WTC11 (cell line): ENCODE measurements at regions not wholly inside any gene's neighbourhood (a gene's known extent, or its start where the extent isn't known, plus 50 kb on each side); places are given as distances from the start of the nearest gene placed in this dataset.

ENCODE experiments used
- ATAC-seq: fragments of 200-7000 bp; cut with Tn5 transposase; 2 replicates; pipeline ENCODE4 v1.10.0; 2021; ENCODE audit warnings: mild to moderate bottlenecking, moderate library complexity
- CTCF ChIA-PET: fragments of 300-600 bp; sonication (Branson Sonifier 250); formaldehyde crosslinking; loops from one replicate; lab custom pipeline; 2021; ENCODE audit warnings: antibody characterized with exemption; lab: Charles Lee
- POLR2A ChIA-PET: fragments of 350-600 bp; sonication (Branson Sonifier 250); formaldehyde crosslinking; loops from one replicate; lab custom pipeline; 2021; ENCODE audit warnings: antibody characterized with exemption; lab: Charles Lee
- DNase-seq: peaks from one replicate; pipeline ENCODE4 v3.0.0; 2021; ENCODE audit warnings: low spot score
- H3K27ac Mint-ChIP-seq: 2 replicates; pipeline ENCODE4 v1.8.0; 2021; ENCODE audit warnings: mixed read lengths
- H3K27me3 Mint-ChIP-seq: 2 replicates; pipeline ENCODE4 v1.8.0; 2021; ENCODE audit warnings: low read depth, mild to moderate bottlenecking, moderate library complexity, mixed read lengths
- H3K36me3 Mint-ChIP-seq: 2 replicates; pipeline ENCODE4 v1.8.0; 2021; ENCODE audit warnings: mixed read lengths
- H3K4me1 Mint-ChIP-seq: 2 replicates; pipeline ENCODE4 v1.8.0; 2022; ENCODE audit warnings: mixed read lengths
- H3K4me3 Mint-ChIP-seq: 2 replicates; pipeline ENCODE4 v1.8.0; 2021; ENCODE audit warnings: mild to moderate bottlenecking, moderate library complexity, mixed read lengths
- H3K9me3 Mint-ChIP-seq: 2 replicates; pipeline ENCODE4 v1.8.0; 2021; ENCODE audit warnings: mixed read lengths
- AR ChIP-seq: fragments of 250-450 bp; sonication (Bioruptor Pico); IDR thresholded peaks from 2 replicates; pipeline ENCODE4 v1.9.0; 2021; ENCODE audit warnings: mild to moderate bottlenecking
- ATF1 ChIP-seq: sonication (generic); formaldehyde crosslinking; IDR thresholded peaks from 2 replicates; pipeline ENCODE4 v1.8.1; 2023; ENCODE audit warnings: mild to moderate bottlenecking, moderate library complexity, missing genetic modification reagents
- ATF3 ChIP-seq: sonication (generic); formaldehyde crosslinking; conservative IDR thresholded peaks from 2 replicates; pipeline ENCODE4 v1.8.1; 2022; ENCODE audit warnings: mild to moderate bottlenecking, missing genetic modification reagents
- CREB1 ChIP-seq: sonication (generic); formaldehyde crosslinking; IDR thresholded peaks from 2 replicates; pipeline ENCODE4 v1.8.0; 2023; ENCODE audit warnings: mild to moderate bottlenecking, missing genetic modification reagents
- E2F5 ChIP-seq: sonication (generic); formaldehyde crosslinking; IDR thresholded peaks from 2 replicates; pipeline ENCODE4 v1.8.1; 2022; ENCODE audit warnings: mild to moderate bottlenecking, moderate library complexity, missing genetic modification reagents
- EMX1 ChIP-seq: fragments of 250-450 bp; sonication (Bioruptor Pico); IDR thresholded peaks from 2 replicates; pipeline ENCODE4 v1.8.0; 2021; ENCODE audit warnings: mild to moderate bottlenecking
- FOXP1 ChIP-seq: sonication (generic); formaldehyde crosslinking; IDR thresholded peaks from 2 replicates; pipeline ENCODE4 v1.8.0; 2022; ENCODE audit warnings: missing genetic modification reagents, mild to moderate bottlenecking, moderate library complexity, borderline replicate concordance
- GABPB1 ChIP-seq: sonication (generic); formaldehyde crosslinking; IDR thresholded peaks from 2 replicates; pipeline ENCODE4 v1.8.1; 2023; ENCODE audit warnings: mild to moderate bottlenecking, missing genetic modification reagents
- GTF2I ChIP-seq: fragments of 250-450 bp; sonication (Bioruptor Pico); conservative IDR thresholded peaks from 2 replicates; pipeline ENCODE4 v1.4.0; 2021; ENCODE audit warnings: mild to moderate bottlenecking
- IRF1 ChIP-seq: sonication (generic); formaldehyde crosslinking; IDR thresholded peaks from 2 replicates; pipeline ENCODE4 v1.8.0; 2023; ENCODE audit warnings: missing genetic modification reagents
- KAT7 ChIP-seq: sonication (generic); formaldehyde crosslinking; IDR thresholded peaks from 2 replicates; pipeline ENCODE4 v1.8.1; 2023; ENCODE audit warnings: missing genetic modification reagents, mild to moderate bottlenecking, borderline replicate concordance
- MAX ChIP-seq: sonication (generic); formaldehyde crosslinking; IDR thresholded peaks from 2 replicates; pipeline ENCODE4 v1.8.0; 2022; ENCODE audit warnings: mild to moderate bottlenecking, missing genetic modification reagents
- MYBL2 ChIP-seq: sonication (generic); formaldehyde crosslinking; IDR thresholded peaks from 2 replicates; pipeline ENCODE4 v1.8.1; 2023; ENCODE audit warnings: mild to moderate bottlenecking, moderate library complexity, missing genetic modification reagents
- NFYB ChIP-seq: sonication (generic); formaldehyde crosslinking; conservative IDR thresholded peaks from 2 replicates; pipeline ENCODE4 v1.8.0; 2022; ENCODE audit warnings: low read depth, missing genetic modification reagents
- SMAD3 ChIP-seq: sonication (generic); formaldehyde crosslinking; IDR thresholded peaks from 2 replicates; pipeline ENCODE4 v1.8.0; 2022; ENCODE audit warnings: missing genetic modification reagents, mild to moderate bottlenecking, borderline replicate concordance
- ZNF138 ChIP-seq: sonication (generic); formaldehyde crosslinking; conservative IDR thresholded peaks from 2 replicates; pipeline ENCODE4 v1.8.1; 2022; ENCODE audit warnings: mild to moderate bottlenecking, moderate library complexity, missing genetic modification reagents
- ZNF416 ChIP-seq: fragments of 250-450 bp; sonication (Bioruptor Pico); IDR thresholded peaks from 2 replicates; pipeline ENCODE4 v1.9.0; 2021; ENCODE audit warnings: mild to moderate bottlenecking, inconsistent platforms

- ATAC-seq (no peak), DNase-seq (no peak)
- Mint-ChIP-seq H3K27ac (no peak overlapping the region), H3K36me3 (no peaks in the 10 kb centered on the region), H3K27me3 (no peaks in the 10 kb centered on the region), H3K4me1 (peaks cover 5% of the 10 kb centered on the region), H3K9me3 (no peaks in the 10 kb centered on the region), H3K4me3 (no peak overlapping the region)
- CTCF ChIA-PET = no interaction called here
- POLR2A ChIA-PET = no interaction called here
- TF ChIP-seq ATF3 (CRISPR knock-in tag) (no peak), EMX1 (CRISPR knock-in tag) (no peak), SMAD3 (CRISPR knock-in tag) (no peak), E2F5 (CRISPR knock-in tag) (no peak), GTF2I (CRISPR knock-in tag) (no peak), KAT7 (CRISPR knock-in tag) (no peak), MYBL2 (no peak)
- TF ChIP-seq, all 79 proteins: peak for 0
Measured at GRCh38 chr10:33712825-33713224, 378.4 kb upstream of the NRP1 start.

- H3K4me1 Mint-ChIP-seq = peaks cover 17% of the 10 kb centered on the region
Measured at GRCh38 chr10:33710006-33710405, 375.5 kb upstream of the NRP1 start.

GRCh38 chr10:33709008-33709753, 374.7 kb upstream of the NRP1 start:
- Mint-ChIP-seq H3K9me3 (peaks cover 6% of the 10 kb centered on the region), H3K4me1 (peaks cover 25% of the 10 kb centered on the region), H3K4me3 (no peak overlapping the region), H3K27ac (no peak overlapping the region), H3K36me3 (no peaks in the 10 kb centered on the region), H3K27me3 (no peaks in the 10 kb centered on the region)
- TF ChIP-seq ZNF138 (CRISPR knock-in tag) (no peak), AR (CRISPR knock-in tag) (no peak), NFYB (no peak)
- ChIA-PET CTCF (no interaction called here), POLR2A (no interaction called here)
- no peak for ATAC-seq
- DNase-seq = no peak

More at GRCh38 chr10:33710006-33710405, 375.5 kb upstream of the NRP1 start:
- no peak for ATAC-seq
- no peak overlapping the region for H3K4me3 Mint-ChIP-seq
- peaks cover 6% of the 10 kb centered on the region for H3K9me3 Mint-ChIP-seq
- CTCF ChIA-PET = no interaction called here
- TF ChIP-seq GABPB1 (CRISPR knock-in tag) (no peak), CREB1 (no peak), ZNF416 (CRISPR knock-in tag) (no peak), E2F5 (CRISPR knock-in tag) (no peak), IRF1 (no peak), ATF1 (no peak), FOXP1 (CRISPR knock-in tag) (no peak), MAX (CRISPR knock-in tag) (no peak)
- H3K27me3 Mint-ChIP-seq = no peaks in the 10 kb centered on the region
- POLR2A ChIA-PET = interaction anchor here (0.7 kb wide), 1 partner anchor 12 kb away, joined by 3 read pairs; no protein-coding TSS in a partner anchor
- H3K27ac Mint-ChIP-seq = no peak overlapping the region
- H3K36me3 Mint-ChIP-seq = no peaks in the 10 kb centered on the region
- DNase-seq = no peak
